Neural cell (in vitro differentiated cells): ENCODE measurements at regions not wholly inside any gene's neighbourhood (a gene's known extent, or its start where the extent isn't known, plus 50 kb on each side); places are given as distances from the start of the nearest gene placed in this dataset.

Experiments used
- H2AFZ ChIP-seq: fragments of 200-600, 300-800 bp; sonication (generic), shearing (Covaris generic); 2 replicates; pipeline ENCODE4 v1.6.0; 2014; ENCODE audit warnings: low read depth, mild to moderate bottlenecking, antibody characterized with exemption, low read length, moderate library complexity
- H3F3A ChIP-seq: fragments of 200-600 bp; shearing (Covaris generic); 2 replicates; pipeline ENCODE4 v1.6.1; 2016; ENCODE audit warnings: mild to moderate bottlenecking, moderate library complexity, mixed read lengths, antibody characterized with exemption, low read length; ENCODE audit not compliant: insufficient read depth, poor library complexity, severe bottlenecking
- H3K27ac ChIP-seq: fragments of 200-600, 300-800 bp; sonication (generic), shearing (Covaris generic); 2 replicates; pipeline ENCODE4 v1.5.1; 2014; ENCODE audit warnings: mild to moderate bottlenecking, low read length, moderate library complexity
- H3K27me3 ChIP-seq: fragments of 300-800, 200-600 bp; sonication (generic), shearing (Covaris generic); 2 replicates; pipeline ENCODE4 v1.6.0; 2014; ENCODE audit warnings: mild to moderate bottlenecking, low read depth, low read length, moderate library complexity; ENCODE audit not compliant: insufficient read depth
- H3K36me3 ChIP-seq: fragments of 300-800, 200-600 bp; sonication (generic), shearing (Covaris generic); 2 replicates; pipeline ENCODE4 v1.5.1; 2014; ENCODE audit warnings: mild to moderate bottlenecking, antibody characterized with exemption, low read length, moderate library complexity; ENCODE audit not compliant: insufficient read depth
- H3K4me2 ChIP-seq: fragments of 300-800, 200-600 bp; sonication (generic), shearing (Covaris generic); 2 replicates; pipeline ENCODE4 v1.6.0; 2014; ENCODE audit warnings: mild to moderate bottlenecking, low read length
- H3K4me3 ChIP-seq: fragments of 300-800, 200-600 bp; sonication (generic), shearing (Covaris generic); 2 replicates; pipeline ENCODE4 v1.5.1; 2014; ENCODE audit warnings: mild to moderate bottlenecking, low read length, moderate library complexity
- H3K79me2 ChIP-seq: fragments of 200-600 bp; shearing (Covaris generic); replicated peaks from 2 replicates; pipeline ENCODE4 v1.6.0; 2014; ENCODE audit warnings: mild to moderate bottlenecking, low read length, moderate library complexity; ENCODE audit not compliant: insufficient read depth
- H3K9ac ChIP-seq: fragments of 300-800, 200-600 bp; sonication (generic), shearing (Covaris generic); 2 replicates; pipeline ENCODE4 v1.6.1; 2016; ENCODE audit warnings: mild to moderate bottlenecking, low read length, mixed read lengths
- H3K9me2 ChIP-seq: fragments of 200-600 bp; shearing (Covaris generic); 2 replicates; pipeline ENCODE4 v1.6.1; 2016; ENCODE audit warnings: mild to moderate bottlenecking, low read length, mixed read lengths; ENCODE audit not compliant: insufficient read depth
- H3K9me3 ChIP-seq: fragments of 200-600, 300-800 bp; sonication (generic), shearing (Covaris generic); 2 replicates; pipeline ENCODE4 v1.6.1; 2016; ENCODE audit warnings: mild to moderate bottlenecking, mixed run types, low read length, moderate library complexity, mixed read lengths
- H4K20me1 ChIP-seq: fragments of 200-600 bp; shearing (Covaris generic); 2 replicates; pipeline ENCODE4 v1.6.1; 2016; ENCODE audit warnings: mild to moderate bottlenecking, mixed run types; ENCODE audit not compliant: insufficient read depth
- EP300 ChIP-seq: fragments of 450-650 bp; conservative IDR thresholded peaks from 2 replicates; pipeline ENCODE4 v1.6.1; 2014; ENCODE audit warnings: antibody characterized with exemption, mild to moderate bottlenecking, moderate library complexity; ENCODE audit not compliant: poor library complexity, severe bottlenecking
- EZH2 ChIP-seq: fragments of 200-600, 300-800 bp; shearing (Covaris generic), sonication (generic); IDR thresholded peaks from 2 replicates; pipeline ENCODE4 v1.6.1; 2014; ENCODE audit warnings: antibody characterized with exemption, low read length, borderline replicate concordance, mild to moderate bottlenecking; ENCODE audit not compliant: insufficient read depth, poor library complexity, severe bottlenecking
- MXI1 ChIP-seq: fragments of 450-650 bp; conservative IDR thresholded peaks from 2 replicates; pipeline ENCODE4 v1.6.1; 2014; ENCODE audit warnings: antibody characterized with exemption, mild to moderate bottlenecking; ENCODE audit not compliant: poor library complexity, severe bottlenecking
- POLR2AphosphoS5 ChIP-seq: IDR thresholded peaks from 2 replicates; pipeline ENCODE4 v1.6.1; 2012
- RAD21 ChIP-seq: fragments of 450-650 bp; conservative IDR thresholded peaks from 2 replicates; pipeline ENCODE4 v1.6.1; 2014; ENCODE audit warnings: antibody characterized with exemption, mild to moderate bottlenecking, moderate library complexity
- SMC3 ChIP-seq: fragments of 450-650 bp; conservative IDR thresholded peaks from 2 replicates; pipeline ENCODE4 v1.6.1; 2014; ENCODE audit warnings: antibody characterized with exemption, mild to moderate bottlenecking, moderate library complexity; ENCODE audit not compliant: poor library complexity
- TAF1 ChIP-seq: IDR thresholded peaks from 2 replicates; pipeline ENCODE4 v1.6.1; 2012; ENCODE audit warnings: low read depth
- TF ChIP-seq, protein P1 (sequence below): fragments of 450-650 bp; IDR thresholded peaks from 2 replicates; pipeline ENCODE4 v1.5.1; 2014; ENCODE audit warnings: antibody characterized with exemption, mild to moderate bottlenecking, moderate library complexity; ENCODE audit not compliant: poor library complexity, severe bottlenecking
- TF ChIP-seq, protein P2 (sequence below): IDR thresholded peaks from 2 replicates; pipeline ENCODE4 v1.6.1; 2012; ENCODE audit warnings: borderline replicate concordance

DNA sequence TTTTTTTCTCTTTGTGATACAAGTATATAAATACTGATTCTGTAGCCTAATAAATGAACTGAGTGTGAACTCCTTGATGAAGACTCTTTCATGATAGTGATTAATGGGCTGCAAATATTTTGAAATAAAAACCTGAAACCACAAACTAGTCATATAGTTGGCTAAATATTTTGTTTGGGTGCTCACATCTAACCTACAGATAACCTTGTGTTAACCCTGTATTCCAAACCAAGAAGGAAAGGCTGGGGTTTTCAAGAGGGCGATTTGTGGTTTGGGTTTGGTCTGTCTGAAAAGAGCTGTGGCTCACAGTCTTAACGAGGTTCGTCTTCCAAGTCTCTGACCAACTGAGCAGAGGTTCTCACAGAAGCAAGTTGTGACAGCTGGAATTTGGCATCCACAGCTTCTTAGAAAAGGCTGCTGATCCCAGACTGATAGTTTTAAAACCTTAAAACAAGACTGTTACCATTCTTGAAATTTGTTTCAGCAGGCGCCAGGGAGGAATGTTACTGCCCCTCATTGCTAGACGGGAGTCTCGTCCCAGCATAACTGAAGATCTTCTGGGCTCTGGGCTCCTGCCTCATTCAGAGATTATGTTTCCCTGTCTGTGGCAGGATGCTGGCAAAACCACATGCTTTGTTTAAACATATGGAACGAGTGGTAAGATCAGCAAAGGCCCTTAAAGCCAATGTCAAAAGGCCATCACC, 736.4 kb upstream of the MARCKS start:
- Histone ChIP-seq H3K27ac (no peak overlapping the region), H3K4me3 (no peak overlapping the region), H3K79me2 (no peaks in the 10 kb centered on the region), H3K9me2 (no peaks in the 10 kb centered on the region), H3F3A (no peaks in the 10 kb centered on the region), H3K9me3 (no peaks in the 10 kb centered on the region), H3K9ac (no peak overlapping the region), H2AFZ (no peak overlapping the region), H3K4me2 (no peak overlapping the region), H3K27me3 (no peaks in the 10 kb centered on the region), H3K36me3 (no peaks in the 10 kb centered on the region), H4K20me1 (no peaks in the 10 kb centered on the region)
- TF ChIP-seq, protein P1, sequence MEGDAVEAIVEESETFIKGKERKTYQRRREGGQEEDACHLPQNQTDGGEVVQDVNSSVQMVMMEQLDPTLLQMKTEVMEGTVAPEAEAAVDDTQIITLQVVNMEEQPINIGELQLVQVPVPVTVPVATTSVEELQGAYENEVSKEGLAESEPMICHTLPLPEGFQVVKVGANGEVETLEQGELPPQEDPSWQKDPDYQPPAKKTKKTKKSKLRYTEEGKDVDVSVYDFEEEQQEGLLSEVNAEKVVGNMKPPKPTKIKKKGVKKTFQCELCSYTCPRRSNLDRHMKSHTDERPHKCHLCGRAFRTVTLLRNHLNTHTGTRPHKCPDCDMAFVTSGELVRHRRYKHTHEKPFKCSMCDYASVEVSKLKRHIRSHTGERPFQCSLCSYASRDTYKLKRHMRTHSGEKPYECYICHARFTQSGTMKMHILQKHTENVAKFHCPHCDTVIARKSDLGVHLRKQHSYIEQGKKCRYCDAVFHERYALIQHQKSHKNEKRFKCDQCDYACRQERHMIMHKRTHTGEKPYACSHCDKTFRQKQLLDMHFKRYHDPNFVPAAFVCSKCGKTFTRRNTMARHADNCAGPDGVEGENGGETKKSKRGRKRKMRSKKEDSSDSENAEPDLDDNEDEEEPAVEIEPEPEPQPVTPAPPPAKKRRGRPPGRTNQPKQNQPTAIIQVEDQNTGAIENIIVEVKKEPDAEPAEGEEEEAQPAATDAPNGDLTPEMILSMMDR, result no peak
- TF ChIP-seq POLR2AphosphoS5 (no peak), EP300 (no peak), RAD21 (no peak), EZH2 (no peak), SMC3 (no peak), MXI1 (no peak), TAF1 (no peak)
- TF ChIP-seq, protein P2, sequence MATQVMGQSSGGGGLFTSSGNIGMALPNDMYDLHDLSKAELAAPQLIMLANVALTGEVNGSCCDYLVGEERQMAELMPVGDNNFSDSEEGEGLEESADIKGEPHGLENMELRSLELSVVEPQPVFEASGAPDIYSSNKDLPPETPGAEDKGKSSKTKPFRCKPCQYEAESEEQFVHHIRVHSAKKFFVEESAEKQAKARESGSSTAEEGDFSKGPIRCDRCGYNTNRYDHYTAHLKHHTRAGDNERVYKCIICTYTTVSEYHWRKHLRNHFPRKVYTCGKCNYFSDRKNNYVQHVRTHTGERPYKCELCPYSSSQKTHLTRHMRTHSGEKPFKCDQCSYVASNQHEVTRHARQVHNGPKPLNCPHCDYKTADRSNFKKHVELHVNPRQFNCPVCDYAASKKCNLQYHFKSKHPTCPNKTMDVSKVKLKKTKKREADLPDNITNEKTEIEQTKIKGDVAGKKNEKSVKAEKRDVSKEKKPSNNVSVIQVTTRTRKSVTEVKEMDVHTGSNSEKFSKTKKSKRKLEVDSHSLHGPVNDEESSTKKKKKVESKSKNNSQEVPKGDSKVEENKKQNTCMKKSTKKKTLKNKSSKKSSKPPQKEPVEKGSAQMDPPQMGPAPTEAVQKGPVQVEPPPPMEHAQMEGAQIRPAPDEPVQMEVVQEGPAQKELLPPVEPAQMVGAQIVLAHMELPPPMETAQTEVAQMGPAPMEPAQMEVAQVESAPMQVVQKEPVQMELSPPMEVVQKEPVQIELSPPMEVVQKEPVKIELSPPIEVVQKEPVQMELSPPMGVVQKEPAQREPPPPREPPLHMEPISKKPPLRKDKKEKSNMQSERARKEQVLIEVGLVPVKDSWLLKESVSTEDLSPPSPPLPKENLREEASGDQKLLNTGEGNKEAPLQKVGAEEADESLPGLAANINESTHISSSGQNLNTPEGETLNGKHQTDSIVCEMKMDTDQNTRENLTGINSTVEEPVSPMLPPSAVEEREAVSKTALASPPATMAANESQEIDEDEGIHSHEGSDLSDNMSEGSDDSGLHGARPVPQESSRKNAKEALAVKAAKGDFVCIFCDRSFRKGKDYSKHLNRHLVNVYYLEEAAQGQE, result no peak

DNA sequence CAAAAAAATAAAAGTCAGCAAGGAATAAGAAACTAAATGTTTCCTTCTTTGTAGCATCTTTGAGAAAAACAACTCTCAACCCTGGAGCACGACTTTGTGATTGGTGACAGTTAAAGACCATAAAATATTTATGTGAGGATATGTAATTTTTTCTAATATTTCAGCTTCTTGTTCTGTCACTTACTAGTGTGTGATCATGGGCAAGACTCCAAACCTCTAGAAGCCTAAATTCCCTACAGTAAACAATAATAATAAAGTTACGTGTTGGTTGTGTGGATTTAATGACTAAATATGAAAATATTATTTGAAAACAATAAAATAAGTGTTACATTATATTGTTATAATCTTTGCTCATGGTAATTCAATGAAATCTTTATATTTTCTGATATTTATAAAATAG, 735.6 kb upstream of the MARCKS start:
- no peaks in the 10 kb centered on the region for H3K27me3 ChIP-seq
- no peaks in the 10 kb centered on the region for H3K9me2 ChIP-seq
- no peak overlapping the region for H3K9ac ChIP-seq
- H3F3A ChIP-seq, result no peaks in the 10 kb centered on the region
- no peak overlapping the region for H3K27ac ChIP-seq
- H2AFZ ChIP-seq, result no peak overlapping the region
- no peaks in the 10 kb centered on the region for H3K36me3 ChIP-seq
- H3K79me2 ChIP-seq, result no peaks in the 10 kb centered on the region
- H4K20me1 ChIP-seq, result no peaks in the 10 kb centered on the region
- no peak overlapping the region for H3K4me2 ChIP-seq
- TF ChIP-seq, protein P2, result no peak
- no peak for TF ChIP-seq EP300
- TF ChIP-seq, protein P1, result no peak
- TF ChIP-seq TAF1, result no peak
- TF ChIP-seq POLR2AphosphoS5, result no peak
- TF ChIP-seq MXI1, result no peak
- H3K9me3 ChIP-seq, result no peaks in the 10 kb centered on the region
- H3K4me3 ChIP-seq, result no peak overlapping the region
